Stomach (tissue), 4 donors: ENCODE measurements at regions not wholly inside any gene's neighbourhood (a gene's known extent, or its start where the extent isn't known, plus 50 kb on each side); places are given as distances from the start of the nearest gene placed in this dataset.

Experiments
- CTCF ChIP-seq, 7 experiments: fragments of 450-650 bp in 4 of 7; fragments of 200-600 bp in 3 of 7; sonication (generic) in 3 of 7; IDR thresholded peaks; one replicate each; pipeline ENCODE4 v1.5.1; 2016 to 2019; ENCODE audit warnings: antibody characterized with exemption in 7 of 7, control low read depth in 2 of 7, mild to moderate bottlenecking in 1 of 7
- EP300 ChIP-seq: sonication (generic); formaldehyde crosslinking; IDR thresholded peaks from one replicate; pipeline ENCODE4 v1.6.1; 2017; ENCODE audit warnings: antibody characterized with exemption
- POLR2A ChIP-seq, 4 donors: fragments of 450-650 bp; IDR thresholded peaks; one replicate each; pipeline ENCODE4 v1.6.1; 2016; ENCODE audit warnings: antibody characterized with exemption in 4 of 4, control low read depth in 2 of 4, mild to moderate bottlenecking in 1 of 4, moderate library complexity in 1 of 4
- POLR2AphosphoS5 ChIP-seq, 3 donors: sonication (generic); formaldehyde crosslinking; IDR thresholded peaks; one replicate each; pipeline ENCODE4 v1.6.1; 2016; ENCODE audit warnings: antibody characterized with exemption in 3 of 3

GRCh38 chr2:59167514-59167913, 926.4 kb upstream of the FANCL start:
- no peak for TF ChIP-seq POLR2A (IDR thresholded peaks at IDR 0.05)
- no peak for TF ChIP-seq POLR2AphosphoS5 (IDR thresholded peaks at IDR 0.05)
- TF ChIP-seq CTCF (IDR thresholded peaks at IDR 0.05): no peak
- no peak for TF ChIP-seq EP300
